ENCODE measurements at regions not wholly inside any gene's neighbourhood (a gene's known extent, or its start where the extent isn't known, plus 50 kb on each side); places are given as distances from the start of the nearest gene placed in this dataset.

DNA sequence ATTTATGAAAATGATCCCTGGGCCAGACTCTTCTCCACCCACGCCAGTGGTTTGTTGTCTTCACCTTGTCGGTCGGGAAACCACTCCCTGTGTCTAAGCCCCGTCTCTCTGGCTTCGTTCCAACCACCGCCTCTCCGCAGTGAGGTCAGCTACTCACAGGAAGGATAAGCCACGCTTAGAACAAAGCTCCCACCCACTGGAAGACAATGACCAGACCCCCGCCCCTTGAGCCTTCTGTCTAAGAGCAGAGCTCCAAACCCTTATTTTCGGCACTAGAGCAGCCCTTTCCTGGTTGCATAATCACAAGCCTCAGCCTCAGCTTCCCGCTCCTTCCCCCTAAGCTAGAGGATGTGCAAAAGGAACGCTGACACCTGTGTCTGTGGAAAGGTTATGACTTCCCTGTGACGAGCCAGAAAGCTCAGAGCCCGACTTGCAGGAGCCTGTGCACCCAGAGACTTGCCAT, 114.9 kb upstream of the MEF2A start:
- Histone ChIP-seq H4K20me1 (ENCODE audit: insufficient read depth, low read length) (no peaks in the 10 kb centered on the region), H3K36me3 (replicated peaks; ENCODE audit: low read depth, low read length) (no peaks in the 10 kb centered on the region), H3K9ac (ENCODE audit: low read length) (no peak overlapping the region), H3K4me2 (ENCODE audit: low read length) (no peak overlapping the region), H3K27me3 (ENCODE audit: low read depth, low read length) (peaks cover 12% of the 10 kb centered on the region; the same call in 1 of the 2 replicates), H3K9me3 (ENCODE audit: insufficient read depth, low read length) (no peaks in the 10 kb centered on the region), H3K4me3 (ENCODE audit: low read length) (no peak overlapping the region), H3K79me2 (ENCODE audit: low read length) (no peaks in the 10 kb centered on the region), H3K4me1 (ENCODE audit: low read length) (peaks cover 6% of the 10 kb centered on the region), H2AFZ (ENCODE audit: low read depth, low read length) (no peak overlapping the region), H3K27ac (ENCODE audit: low read length) (no peak overlapping the region)
- no peak for TF ChIP-seq CTCF (IDR thresholded peaks at IDR 0.05; ENCODE audit: low read depth, low read length)
- no peak for TF ChIP-seq EZH2phosphoT487 (IDR thresholded peaks at IDR 0.05; ENCODE audit: low read depth)

GRCh38 chr15:99451484-99451883, 114.3 kb upstream of the MEF2A start:
- H3K79me2 ChIP-seq (ENCODE audit: low read length), result no peaks in the 10 kb centered on the region
- H4K20me1 ChIP-seq (ENCODE audit: insufficient read depth, low read length), result no peaks in the 10 kb centered on the region
- H3K4me3 ChIP-seq (ENCODE audit: low read length), result no peak overlapping the region
- TF ChIP-seq CTCF (IDR thresholded peaks at IDR 0.05; ENCODE audit: low read depth, low read length), result no peak
- no peak overlapping the region for H3K27ac ChIP-seq (ENCODE audit: low read length)
- H3K27me3 ChIP-seq (ENCODE audit: low read depth, low read length), result peaks cover 15% of the 10 kb centered on the region; the same call in 1 of the 2 replicates
- H2AFZ ChIP-seq (ENCODE audit: low read depth, low read length), result no peak overlapping the region
- H3K4me2 ChIP-seq (ENCODE audit: low read length), result no peak overlapping the region
- H3K36me3 ChIP-seq (replicated peaks; ENCODE audit: low read depth, low read length), result no peaks in the 10 kb centered on the region
- H3K9ac ChIP-seq (ENCODE audit: low read length), result no peak overlapping the region
- peaks cover 6% of the 10 kb centered on the region for H3K4me1 ChIP-seq (ENCODE audit: low read length)
- no peaks in the 10 kb centered on the region for H3K9me3 ChIP-seq (ENCODE audit: insufficient read depth, low read length)

DNA sequence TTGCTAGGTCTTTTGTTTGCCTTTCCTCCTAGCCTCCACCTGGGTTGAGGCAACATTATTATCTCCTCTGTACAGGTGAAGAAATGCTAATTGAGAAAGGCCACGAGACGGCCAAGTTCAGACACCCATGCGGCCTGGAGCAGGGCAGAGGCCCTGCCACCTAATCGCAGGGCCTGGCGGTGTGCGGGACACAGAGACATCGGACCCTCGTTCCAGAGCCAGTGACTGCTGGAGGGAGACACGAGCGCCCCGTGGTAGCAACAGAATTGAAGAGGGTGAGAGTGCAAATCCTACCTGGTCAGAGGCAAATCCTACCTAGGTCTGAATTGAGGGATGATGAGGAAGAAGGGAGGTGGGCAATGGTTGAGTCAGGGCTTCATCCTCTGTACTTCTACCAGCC, 113.8 kb upstream of the MEF2A start:
- H3K27ac ChIP-seq (ENCODE audit: low read length), result no peak overlapping the region
- no peak for TF ChIP-seq EZH2phosphoT487 (IDR thresholded peaks at IDR 0.05; ENCODE audit: low read depth)
- H3K79me2 ChIP-seq (ENCODE audit: low read length), result no peaks in the 10 kb centered on the region
- no peak overlapping the region for H3K9ac ChIP-seq (ENCODE audit: low read length)
- H3K9me3 ChIP-seq (ENCODE audit: insufficient read depth, low read length), result no peaks in the 10 kb centered on the region
- H3K27me3 ChIP-seq (ENCODE audit: low read depth, low read length), result peaks cover 16% of the 10 kb centered on the region; the same call in 1 of the 2 replicates
- no peaks in the 10 kb centered on the region for H3K36me3 ChIP-seq (replicated peaks; ENCODE audit: low read depth, low read length)
- no peak overlapping the region for H3K4me3 ChIP-seq (ENCODE audit: low read length)
- no peaks in the 10 kb centered on the region for H4K20me1 ChIP-seq (ENCODE audit: insufficient read depth, low read length)
- peaks cover 6% of the 10 kb centered on the region for H3K4me1 ChIP-seq (ENCODE audit: low read length)
- H2AFZ ChIP-seq (ENCODE audit: low read depth, low read length), result no peak overlapping the region
- no peak overlapping the region for H3K4me2 ChIP-seq (ENCODE audit: low read length)

- Histone ChIP-seq H3K27me3 (ENCODE audit: low read depth, low read length) (peaks cover 24% of the 10 kb centered on the region), H3K79me2 (ENCODE audit: low read length) (no peaks in the 10 kb centered on the region), H3K27ac (ENCODE audit: low read length) (no peak overlapping the region), H3K4me3 (ENCODE audit: low read length) (no peak overlapping the region), H3K4me2 (ENCODE audit: low read length) (peak overlapping the region; percentile 36), H3K36me3 (replicated peaks; ENCODE audit: low read depth, low read length) (no peaks in the 10 kb centered on the region), H3K9me3 (ENCODE audit: insufficient read depth, low read length) (no peaks in the 10 kb centered on the region), H2AFZ (ENCODE audit: low read depth, low read length) (no peak overlapping the region), H3K4me1 (ENCODE audit: low read length) (peaks cover 6% of the 10 kb centered on the region), H4K20me1 (ENCODE audit: insufficient read depth, low read length) (no peaks in the 10 kb centered on the region), H3K9ac (ENCODE audit: low read length) (no peak overlapping the region)
- TF ChIP-seq EZH2phosphoT487 (IDR thresholded peaks at IDR 0.05; ENCODE audit: low read depth), result no peak
- TF ChIP-seq CTCF (IDR thresholded peaks at IDR 0.05; ENCODE audit: low read depth, low read length), result no peak
Observed at GRCh38 chr15:99452728-99453636, 112.8 kb upstream of the MEF2A start.
